Stimulated activated naive CD8-positive, alpha-beta T cell treated with anti-CD3 and anti-CD28 coated beads, Interleukin-15, Interleukin-2, amounts not matched to agents 100 ng/mL and 50 ng/mL, for 24 hours (primary cell): ENCODE measurements at regions not wholly inside any gene's neighbourhood (a gene's known extent, or its start where the extent isn't known, plus 50 kb on each side); places are given as distances from the start of the nearest gene placed in this dataset.

Experiments
- H3K27ac Mint-ChIP-seq: one replicate; pipeline ENCODE4 v1.8.0; 2021; ENCODE audit warnings: mild to moderate bottlenecking, mixed read lengths
- H3K27me3 Mint-ChIP-seq: one replicate; pipeline ENCODE4 v1.8.0; 2021; ENCODE audit warnings: mixed read lengths
- H3K36me3 Mint-ChIP-seq: one replicate; pipeline ENCODE4 v1.8.0; 2021; ENCODE audit warnings: low read depth, mixed read lengths
- H3K4me1 Mint-ChIP-seq: one replicate; pipeline ENCODE4 v1.8.0; 2021; ENCODE audit warnings: low read depth, mixed read lengths
- H3K4me3 Mint-ChIP-seq: one replicate; pipeline ENCODE4 v1.8.0; 2021; ENCODE audit warnings: mild to moderate bottlenecking, mixed read lengths
- H3K9me3 Mint-ChIP-seq: one replicate; pipeline ENCODE4 v1.8.0; 2021; ENCODE audit warnings: mixed read lengths

DNA sequence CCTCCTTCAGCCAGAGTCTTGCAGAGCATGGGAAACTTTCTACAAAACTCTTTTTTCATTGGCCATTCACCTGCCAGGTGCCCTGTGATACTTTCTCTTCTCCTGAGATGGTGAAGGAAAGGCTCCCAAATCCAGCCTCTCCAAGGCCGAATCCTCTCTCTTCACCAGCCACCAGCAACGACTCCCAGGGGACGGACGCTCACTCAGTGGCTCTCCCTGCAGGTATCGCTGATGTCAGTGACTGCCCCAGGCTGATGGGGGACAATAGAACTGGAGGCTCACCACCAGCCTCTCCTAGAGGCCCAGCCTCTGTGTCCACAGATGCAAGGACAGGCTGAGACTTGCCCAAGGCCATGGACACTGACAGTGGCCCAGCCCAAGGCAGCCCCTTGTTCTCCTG is 204.1 kb downstream of the BCL11B start:
- Mint-ChIP-seq H3K27me3 (no peaks in the 10 kb centered on the region), H3K36me3 (no peaks in the 10 kb centered on the region), H3K9me3 (no peaks in the 10 kb centered on the region), H3K4me1 (peaks cover 6% of the 10 kb centered on the region), H3K27ac (no peak overlapping the region), H3K4me3 (no peak overlapping the region)

DNA sequence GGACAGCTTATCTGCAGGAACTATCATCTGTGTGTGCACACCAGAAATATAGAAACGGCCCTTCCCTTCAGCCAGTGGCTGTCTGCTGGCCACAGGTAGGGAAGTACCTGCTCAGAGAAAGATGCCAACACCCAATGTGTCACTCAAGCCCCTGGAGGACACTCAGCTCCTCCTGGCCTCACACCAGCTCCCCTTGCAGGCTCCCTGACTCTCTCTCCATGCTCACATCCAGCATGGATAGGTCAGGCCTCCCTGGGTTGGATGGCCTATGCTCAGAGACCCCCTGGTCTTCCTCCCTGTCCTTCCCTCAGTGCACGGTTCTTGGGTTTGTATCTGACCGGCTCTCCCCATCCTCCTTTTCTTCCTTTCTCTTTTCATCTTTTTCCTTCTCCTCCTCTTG is 202.1 kb downstream of the BCL11B start:
- Mint-ChIP-seq H3K4me3 (no peak overlapping the region), H3K4me1 (no peaks in the 10 kb centered on the region), H3K36me3 (no peaks in the 10 kb centered on the region), H3K27ac (no peak overlapping the region), H3K9me3 (no peaks in the 10 kb centered on the region), H3K27me3 (no peaks in the 10 kb centered on the region)

DNA sequence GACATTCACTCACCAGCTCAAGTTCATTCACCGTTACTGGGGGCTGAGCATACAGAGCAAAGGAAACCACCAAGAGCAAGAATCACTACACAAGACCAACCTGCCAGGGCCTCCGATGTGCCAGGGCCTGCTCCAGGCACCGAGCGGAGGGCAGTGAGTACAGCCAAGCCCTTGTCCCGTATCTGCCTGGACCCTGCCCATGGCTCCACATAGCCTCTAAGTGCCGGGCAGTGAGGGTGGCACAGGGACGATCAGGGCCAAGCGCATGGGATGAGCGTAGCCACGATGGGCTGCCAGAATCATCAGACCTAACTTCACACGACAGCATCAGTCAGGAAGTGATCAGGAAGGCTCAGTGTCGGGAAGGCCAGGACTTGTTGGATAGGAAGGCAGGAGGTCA is 199.6 kb downstream of the BCL11B start:
- Mint-ChIP-seq H3K36me3 (no peaks in the 10 kb centered on the region), H3K4me3 (no peak overlapping the region), H3K27me3 (no peaks in the 10 kb centered on the region), H3K27ac (no peak overlapping the region), H3K9me3 (no peaks in the 10 kb centered on the region), H3K4me1 (no peaks in the 10 kb centered on the region)

DNA sequence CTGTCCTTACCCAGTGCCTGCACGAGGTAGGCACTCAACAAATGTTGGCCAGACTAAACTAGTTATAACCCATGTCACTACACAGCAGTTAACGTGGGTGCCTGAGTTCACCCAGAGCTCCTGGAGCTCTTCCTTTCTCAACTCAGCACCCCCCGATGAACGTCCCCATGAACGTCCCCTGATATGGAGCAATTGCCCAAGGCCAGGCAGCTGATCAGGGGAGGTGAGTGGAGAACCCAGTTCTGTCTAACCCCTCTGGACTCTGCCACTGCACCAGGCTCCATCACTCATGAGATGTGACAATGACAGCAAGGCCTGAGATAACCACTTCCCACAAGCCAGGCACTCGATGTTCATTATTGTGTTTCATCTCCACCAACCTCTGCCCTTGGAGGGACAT is 199.0 kb downstream of the BCL11B start:
- Mint-ChIP-seq H3K9me3 (no peaks in the 10 kb centered on the region), H3K4me1 (no peaks in the 10 kb centered on the region), H3K4me3 (no peak overlapping the region), H3K27ac (no peak overlapping the region), H3K27me3 (no peaks in the 10 kb centered on the region), H3K36me3 (no peaks in the 10 kb centered on the region)

DNA sequence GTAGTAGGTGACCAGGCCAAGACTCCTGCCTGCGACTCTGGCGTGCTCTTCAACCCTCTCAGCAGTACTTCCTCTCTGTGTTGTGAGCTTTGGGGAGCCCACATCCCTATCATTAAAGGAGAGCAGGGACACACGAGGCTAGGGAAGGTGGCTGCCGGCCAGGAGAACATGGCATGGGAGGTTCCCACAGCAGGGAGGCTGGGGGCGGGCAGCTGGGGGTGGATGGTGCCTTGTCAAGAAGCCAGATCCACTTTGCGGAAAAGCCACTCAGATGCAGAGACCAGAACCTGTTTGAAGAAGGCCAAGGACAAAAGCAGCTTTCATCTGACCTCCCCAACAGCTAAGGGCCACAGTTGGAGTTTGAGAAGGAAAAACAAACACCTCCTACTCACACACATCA is 198.6 kb downstream of the BCL11B start:
- no peak overlapping the region for H3K27ac Mint-ChIP-seq

DNA sequence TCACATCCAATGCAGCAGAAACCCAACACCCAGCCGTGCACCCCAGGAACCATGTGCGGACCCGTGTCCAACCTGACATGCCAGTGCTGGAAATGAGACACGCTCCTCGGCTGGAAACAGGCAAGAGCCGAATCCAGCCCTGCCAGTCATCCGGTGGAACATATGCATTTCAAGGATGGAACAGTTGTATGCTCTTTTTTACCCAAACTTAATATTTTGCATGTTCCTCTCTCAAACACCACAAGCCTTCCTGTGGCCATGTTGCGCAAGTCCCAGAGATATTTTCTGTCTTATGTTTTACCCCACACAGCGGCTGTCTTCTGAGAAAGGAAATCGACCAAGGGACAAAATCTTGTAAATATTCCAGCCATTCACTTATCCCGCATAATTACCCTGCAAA is 196.9 kb downstream of the BCL11B start:
- Mint-ChIP-seq H3K27ac (no peak overlapping the region), H3K36me3 (peaks cover 7% of the 10 kb centered on the region), H3K4me3 (no peak overlapping the region), H3K27me3 (no peaks in the 10 kb centered on the region), H3K4me1 (no peaks in the 10 kb centered on the region), H3K9me3 (peaks cover 2% of the 10 kb centered on the region)

More for the DNA sequence above, 198.6 kb downstream of the BCL11B start:
- Mint-ChIP-seq H3K4me3 (no peak overlapping the region), H3K36me3 (no peaks in the 10 kb centered on the region), H3K9me3 (no peaks in the 10 kb centered on the region), H3K4me1 (no peaks in the 10 kb centered on the region), H3K27me3 (no peaks in the 10 kb centered on the region)

DNA sequence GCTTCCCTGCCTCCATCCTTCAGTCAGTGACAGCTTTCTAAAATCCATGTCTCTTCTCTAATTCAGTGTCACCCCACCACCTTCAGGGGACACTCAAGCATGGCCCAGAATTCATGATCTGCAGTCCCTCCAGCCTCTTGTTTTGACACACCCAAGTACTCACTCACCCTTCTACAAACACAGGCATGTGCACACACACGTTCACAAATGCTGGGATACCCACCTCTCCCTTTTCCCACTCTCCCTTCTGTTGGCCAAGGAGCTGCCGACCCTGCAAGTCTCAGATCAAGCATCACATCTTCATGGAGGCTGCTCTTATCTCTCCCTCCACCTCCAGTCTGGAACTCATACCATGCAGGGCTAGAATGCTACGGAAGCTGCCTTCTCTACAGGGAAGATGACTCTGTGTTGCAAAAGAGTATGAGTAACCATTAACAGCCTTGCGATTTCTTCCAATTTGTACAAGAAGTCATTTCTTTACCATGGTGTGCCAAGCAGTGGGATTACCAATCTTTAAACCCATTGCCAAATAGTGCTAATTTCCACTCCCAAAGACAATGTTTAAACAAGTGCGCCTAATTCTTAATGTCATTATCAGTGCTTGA is 196.1 kb downstream of the BCL11B start:
- no peaks in the 10 kb centered on the region for H3K27me3 Mint-ChIP-seq
- H3K36me3 Mint-ChIP-seq: peaks cover 10% of the 10 kb centered on the region
- peaks cover 10% of the 10 kb centered on the region for H3K9me3 Mint-ChIP-seq
- H3K4me3 Mint-ChIP-seq: no peak overlapping the region
- H3K4me1 Mint-ChIP-seq: no peaks in the 10 kb centered on the region
- no peak overlapping the region for H3K27ac Mint-ChIP-seq

DNA sequence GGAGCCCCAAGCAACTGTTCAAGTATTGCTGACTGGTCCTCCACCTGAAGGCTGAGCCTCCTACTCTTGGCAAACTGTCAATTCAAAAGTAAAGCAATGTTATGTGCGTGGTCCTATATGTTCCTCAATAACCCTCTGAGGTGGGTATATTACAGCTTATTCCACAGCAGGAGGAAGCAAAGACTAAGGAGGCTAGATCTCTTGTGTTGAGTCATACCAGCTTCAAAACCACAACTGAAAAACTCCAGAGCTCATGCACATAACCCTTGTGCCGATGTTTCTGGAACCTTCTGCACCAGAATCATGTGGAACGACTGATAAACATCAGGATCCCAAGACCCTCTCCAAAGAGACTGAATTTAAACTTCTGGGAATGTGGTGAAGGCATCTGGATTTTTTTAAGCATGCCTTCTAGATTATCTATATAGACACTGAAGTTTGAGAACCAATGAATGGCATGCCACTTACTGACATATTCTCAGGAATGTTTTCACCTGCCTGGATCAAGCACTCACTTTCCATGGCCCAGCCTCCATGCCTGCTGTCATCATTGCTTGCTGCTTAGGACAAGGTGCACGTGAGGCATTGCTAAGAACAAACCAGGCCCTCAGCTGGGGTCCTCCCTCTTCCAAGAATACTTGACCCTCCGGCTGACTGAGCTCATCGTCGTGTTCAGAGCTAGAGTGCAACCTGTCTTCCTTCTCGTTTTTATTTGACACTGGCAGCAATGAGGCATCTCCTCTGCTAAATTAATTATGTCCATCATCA is 194.7 kb downstream of the BCL11B start:
- no peaks in the 10 kb centered on the region for H3K27me3 Mint-ChIP-seq
- peaks cover 12% of the 10 kb centered on the region for H3K36me3 Mint-ChIP-seq
- H3K9me3 Mint-ChIP-seq: peaks cover 11% of the 10 kb centered on the region
- H3K4me3 Mint-ChIP-seq: no peak overlapping the region
- no peaks in the 10 kb centered on the region for H3K4me1 Mint-ChIP-seq
- no peak overlapping the region for H3K27ac Mint-ChIP-seq

DNA sequence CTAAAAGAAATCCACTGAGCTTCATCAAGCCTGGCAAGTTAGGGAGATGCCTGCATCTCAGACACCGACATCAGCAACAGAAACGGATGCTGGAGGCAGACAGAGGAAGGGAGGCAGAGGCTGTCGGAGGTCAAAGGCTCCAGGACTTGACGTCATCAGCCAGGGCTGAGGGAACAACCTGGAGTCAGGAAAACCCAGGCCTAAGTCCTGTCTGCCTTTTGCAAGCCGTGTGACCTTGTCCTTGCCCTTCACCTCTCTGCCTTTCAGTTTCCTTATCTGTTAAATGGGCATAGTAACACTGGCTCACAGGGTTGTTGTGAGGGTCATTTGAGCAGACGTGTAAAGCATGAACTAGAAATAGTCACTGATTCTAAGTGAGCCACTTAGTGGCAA is 194.2 kb downstream of the BCL11B start:
- Mint-ChIP-seq H3K36me3 (peaks cover 12% of the 10 kb centered on the region), H3K27ac (no peak overlapping the region)

DNA sequence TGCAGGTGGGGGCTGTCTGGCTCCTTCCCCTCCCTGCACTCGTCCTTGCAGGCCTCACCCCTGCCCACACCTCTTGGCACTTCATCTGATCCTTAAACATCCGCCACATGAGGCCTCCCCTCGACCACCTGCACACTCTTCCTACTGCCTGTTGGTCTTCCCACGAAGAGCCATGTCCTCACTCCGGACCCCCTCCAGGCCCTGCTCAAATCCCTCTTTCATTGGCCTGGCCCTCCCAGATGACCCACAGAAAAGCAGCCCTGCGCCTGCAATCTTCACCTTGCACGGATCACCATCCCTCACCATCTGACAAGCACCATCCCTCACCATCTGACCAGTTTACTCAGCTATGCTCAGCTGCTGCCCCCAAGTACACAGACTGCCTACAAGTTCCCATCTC is 193.6 kb downstream of the BCL11B start:
- no peak overlapping the region for H3K4me3 Mint-ChIP-seq
- H3K27me3 Mint-ChIP-seq: no peaks in the 10 kb centered on the region
- H3K4me1 Mint-ChIP-seq: no peaks in the 10 kb centered on the region
- H3K36me3 Mint-ChIP-seq: peaks cover 12% of the 10 kb centered on the region
- H3K27ac Mint-ChIP-seq: no peak overlapping the region
- H3K9me3 Mint-ChIP-seq: peaks cover 17% of the 10 kb centered on the region

More for the DNA sequence above, 194.2 kb downstream of the BCL11B start:
- Mint-ChIP-seq H3K9me3 (peaks cover 11% of the 10 kb centered on the region), H3K27me3 (no peaks in the 10 kb centered on the region), H3K4me3 (no peak overlapping the region), H3K4me1 (no peaks in the 10 kb centered on the region)

DNA sequence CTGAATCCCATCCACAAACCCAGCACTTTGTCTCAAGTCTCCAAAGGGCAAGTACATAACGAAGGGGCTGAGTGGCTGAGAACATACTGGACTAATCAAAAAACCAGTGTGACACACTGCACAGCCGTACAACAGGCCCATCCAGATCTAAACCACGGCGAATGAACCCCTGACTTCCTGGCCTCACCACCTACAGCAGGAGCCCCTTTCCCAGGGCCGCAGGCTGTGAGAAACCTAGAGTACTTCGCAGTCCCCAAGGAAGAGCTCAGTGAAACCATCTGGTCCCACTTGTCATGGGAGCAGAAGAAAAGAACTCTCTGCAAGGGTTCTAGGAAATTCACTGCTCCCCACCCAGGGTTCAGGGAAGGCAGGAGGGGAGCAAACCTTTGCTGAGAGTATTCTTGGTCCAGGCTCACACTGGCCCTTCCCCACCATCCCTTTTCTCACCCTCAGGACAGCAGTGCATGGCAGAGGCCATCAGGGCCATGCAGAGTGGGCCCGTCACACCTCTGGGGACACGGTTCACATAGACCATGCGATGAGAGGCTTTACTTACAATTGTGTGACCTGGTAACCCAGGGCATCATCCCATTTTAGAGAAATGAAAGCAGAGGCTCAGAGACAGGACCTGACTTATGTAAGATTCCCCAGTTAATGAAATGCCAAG is 192.8 kb downstream of the BCL11B start:
- peaks cover 12% of the 10 kb centered on the region for H3K36me3 Mint-ChIP-seq
- no peak overlapping the region for H3K27ac Mint-ChIP-seq
- peaks cover 20% of the 10 kb centered on the region for H3K9me3 Mint-ChIP-seq
- no peak overlapping the region for H3K4me3 Mint-ChIP-seq
- H3K27me3 Mint-ChIP-seq: no peaks in the 10 kb centered on the region
- H3K4me1 Mint-ChIP-seq: no peaks in the 10 kb centered on the region

DNA sequence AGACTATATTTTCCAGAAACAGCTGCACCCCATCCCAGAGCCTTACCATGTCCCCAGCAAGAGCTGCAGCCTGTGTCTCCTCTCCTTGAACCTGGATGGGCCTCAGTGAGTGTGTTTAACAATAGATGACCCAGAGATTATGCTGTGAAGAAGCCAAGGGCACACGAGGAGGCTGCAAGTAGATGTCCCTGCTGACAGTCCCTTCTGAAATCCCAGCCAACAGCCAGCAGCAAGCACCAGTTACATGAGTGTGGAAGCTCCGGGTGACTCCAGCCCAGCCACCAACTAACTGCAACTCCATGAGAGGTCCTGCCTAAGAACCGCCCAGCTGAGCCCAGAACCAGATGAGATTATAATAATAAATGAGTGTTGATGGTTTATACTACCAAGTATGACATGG is 191.7 kb downstream of the BCL11B start:
- H3K4me3 Mint-ChIP-seq: no peak overlapping the region
- H3K4me1 Mint-ChIP-seq: no peaks in the 10 kb centered on the region
- H3K9me3 Mint-ChIP-seq: peaks cover 25% of the 10 kb centered on the region
- peaks cover 12% of the 10 kb centered on the region for H3K36me3 Mint-ChIP-seq
- H3K27me3 Mint-ChIP-seq: no peaks in the 10 kb centered on the region
- H3K27ac Mint-ChIP-seq: no peak overlapping the region

DNA sequence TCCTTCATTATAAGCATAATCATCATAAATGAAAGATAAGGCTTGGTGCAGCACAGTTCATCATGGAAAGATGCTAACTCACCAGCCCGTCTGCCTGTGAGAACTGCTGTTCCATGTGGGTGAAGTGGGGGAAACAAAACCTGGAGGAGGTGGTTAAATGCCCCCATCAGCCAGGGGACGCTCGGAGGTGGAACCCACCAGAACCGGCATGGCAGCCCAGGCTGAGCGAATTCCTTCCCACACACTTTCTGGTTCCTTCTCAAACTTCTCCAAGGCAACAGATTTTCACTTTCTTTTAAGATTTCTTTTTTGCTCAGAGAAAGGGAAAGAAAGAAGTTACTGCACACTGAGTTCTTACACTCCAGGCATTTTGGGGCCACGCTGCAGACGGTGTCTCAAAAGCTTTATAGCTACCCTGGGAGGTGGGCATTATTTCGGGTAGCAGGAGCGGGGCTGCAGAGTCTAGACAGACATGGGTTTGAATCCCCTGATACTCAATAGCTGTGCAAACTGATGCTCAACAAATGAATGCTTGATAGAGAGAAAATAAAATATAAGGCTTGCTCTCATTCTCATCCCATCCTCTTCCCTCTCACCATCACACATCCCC is 190.7 kb downstream of the BCL11B start:
- Mint-ChIP-seq H3K27ac (no peak overlapping the region), H3K4me3 (no peak overlapping the region), H3K9me3 (peaks cover 26% of the 10 kb centered on the region), H3K4me1 (no peaks in the 10 kb centered on the region), H3K36me3 (peaks cover 19% of the 10 kb centered on the region), H3K27me3 (no peaks in the 10 kb centered on the region)

DNA sequence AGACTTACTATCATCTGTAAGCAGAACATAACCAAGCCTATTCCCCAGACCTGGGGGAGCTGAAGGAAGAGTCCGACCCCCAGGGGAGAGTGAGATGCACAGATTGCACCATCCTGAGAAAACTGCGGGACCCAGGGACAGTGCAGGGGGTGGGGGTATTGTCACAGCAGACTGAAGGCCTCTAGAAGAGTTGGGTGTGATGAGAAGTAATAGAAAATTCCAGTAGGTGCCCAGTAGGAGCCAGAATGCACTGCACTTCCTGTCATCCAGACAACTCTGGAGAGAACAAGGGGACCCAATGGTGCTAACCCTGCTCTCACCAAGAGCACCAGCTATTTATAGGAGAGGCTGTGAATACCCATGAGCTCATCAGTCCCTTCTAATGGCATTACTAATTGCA is 190.1 kb downstream of the BCL11B start:
- no peak overlapping the region for H3K4me3 Mint-ChIP-seq
- no peaks in the 10 kb centered on the region for H3K27me3 Mint-ChIP-seq
- H3K27ac Mint-ChIP-seq: no peak overlapping the region
- H3K9me3 Mint-ChIP-seq: peaks cover 29% of the 10 kb centered on the region
- peaks cover 21% of the 10 kb centered on the region for H3K36me3 Mint-ChIP-seq
- no peaks in the 10 kb centered on the region for H3K4me1 Mint-ChIP-seq
